ENCODE measurements at regions not wholly inside any gene's neighbourhood (a gene's known extent, or its start where the extent isn't known, plus 50 kb on each side); places are given as distances from the start of the nearest gene placed in this dataset.
"Not testable (repeated sequence)": the region's sequence is repeated elsewhere in the genome, so short reads cannot be mapped to it uniquely, and the experiment has no call there.

DNA sequence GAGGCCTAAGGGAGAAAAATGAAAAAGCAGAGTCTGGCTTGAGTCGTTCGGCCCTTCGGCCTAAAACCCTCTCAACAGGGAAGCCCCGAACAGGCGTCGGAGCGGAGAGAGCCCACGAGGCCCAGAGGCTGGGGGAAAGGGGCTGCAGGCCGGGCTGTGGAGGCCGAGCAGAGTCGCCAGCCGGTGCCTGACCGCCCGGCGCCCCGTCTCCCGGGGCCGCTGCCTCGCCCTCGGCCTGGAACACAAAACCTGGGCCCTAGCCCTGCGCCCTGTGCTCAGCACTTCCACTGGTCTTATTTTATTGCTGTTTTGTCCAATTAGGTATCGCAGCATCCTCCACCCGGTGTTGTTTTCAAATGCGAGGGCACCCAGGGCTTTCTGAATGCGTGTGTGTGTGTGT lies 110.1 kb upstream of the FOXD4L5 start:
- DNase-seq (ENCODE audit: low read depth) = not testable (repeated sequence)

DNA sequence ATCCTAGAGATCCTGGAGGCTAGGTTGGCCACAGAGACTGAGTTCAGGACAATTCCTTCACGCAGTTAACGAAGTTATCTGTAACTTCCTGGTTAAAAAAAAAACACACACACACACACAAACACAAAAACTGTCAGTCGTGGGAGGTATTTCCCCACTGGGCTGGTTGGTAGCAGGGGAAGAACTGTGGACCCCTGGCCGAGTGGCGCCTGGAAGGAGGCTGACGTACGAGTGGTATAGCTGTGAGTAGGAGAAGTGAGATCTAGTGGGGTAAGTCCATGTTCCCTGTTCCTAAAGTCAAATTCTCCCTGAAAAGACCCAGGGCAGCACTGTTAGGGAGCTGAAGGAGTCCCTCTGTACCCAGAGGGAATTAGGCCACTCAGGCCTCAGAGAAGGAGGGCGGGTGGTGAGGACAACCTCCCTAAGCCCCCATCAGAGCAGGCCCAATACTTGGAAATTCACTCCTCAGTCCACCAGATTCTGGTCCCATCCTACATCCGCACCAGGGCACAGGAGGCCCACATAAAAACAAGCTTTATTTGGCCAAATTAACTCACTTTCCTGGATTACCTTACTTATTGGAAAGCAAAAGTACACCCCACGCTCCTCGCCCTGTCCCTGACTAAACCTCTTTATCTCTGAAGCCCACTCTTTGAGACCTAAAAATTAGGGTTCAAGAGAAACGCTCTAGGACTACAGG lies 108.3 kb upstream of the FOXD4L5 start:
- DNase-seq (ENCODE audit: low read depth) = not testable (repeated sequence)

DNA sequence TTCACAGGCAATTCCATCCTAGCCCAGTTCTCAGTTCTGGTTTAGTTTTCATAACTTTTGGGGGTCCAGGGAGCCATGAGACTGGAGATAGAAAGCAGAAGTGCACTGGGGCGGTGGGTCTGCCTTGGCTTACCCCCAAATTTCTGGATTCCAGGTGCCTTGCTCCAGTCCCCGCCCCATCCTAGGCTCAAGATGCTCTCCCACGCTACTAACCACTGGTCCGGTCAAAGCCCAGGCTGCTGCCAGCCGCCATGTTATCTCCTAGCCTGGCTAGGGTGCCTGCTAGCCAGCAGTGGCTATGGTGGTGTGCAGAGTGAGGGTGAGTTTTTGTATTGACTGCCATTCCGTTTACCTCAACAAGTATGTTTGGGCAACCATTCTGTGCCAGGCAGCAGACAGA lies 107.6 kb upstream of the FOXD4L5 start:
- not testable (repeated sequence) for DNase-seq (ENCODE audit: low read depth)

DNA sequence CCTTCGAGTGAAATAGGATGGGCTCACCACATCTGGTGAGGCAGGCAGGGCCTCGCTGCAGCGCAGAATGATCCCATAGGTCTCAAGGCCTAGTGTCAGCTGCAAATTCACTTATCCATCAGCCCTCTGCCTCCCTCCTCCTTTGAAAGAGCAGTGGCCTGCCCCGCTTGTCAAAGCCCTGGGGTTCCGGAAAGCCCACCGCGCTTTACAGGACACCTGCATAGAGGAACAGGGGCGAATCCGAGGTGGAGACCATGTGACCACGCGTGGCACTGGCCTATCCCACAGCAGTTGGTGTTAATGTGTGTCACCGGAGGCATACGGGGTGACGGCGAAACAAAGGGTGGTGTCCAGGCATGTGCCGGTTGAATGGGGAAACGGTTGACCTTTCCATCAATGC lies 104.7 kb upstream of the FOXD4L5 start:
- not testable (repeated sequence) for DNase-seq (ENCODE audit: low read depth)

DNA sequence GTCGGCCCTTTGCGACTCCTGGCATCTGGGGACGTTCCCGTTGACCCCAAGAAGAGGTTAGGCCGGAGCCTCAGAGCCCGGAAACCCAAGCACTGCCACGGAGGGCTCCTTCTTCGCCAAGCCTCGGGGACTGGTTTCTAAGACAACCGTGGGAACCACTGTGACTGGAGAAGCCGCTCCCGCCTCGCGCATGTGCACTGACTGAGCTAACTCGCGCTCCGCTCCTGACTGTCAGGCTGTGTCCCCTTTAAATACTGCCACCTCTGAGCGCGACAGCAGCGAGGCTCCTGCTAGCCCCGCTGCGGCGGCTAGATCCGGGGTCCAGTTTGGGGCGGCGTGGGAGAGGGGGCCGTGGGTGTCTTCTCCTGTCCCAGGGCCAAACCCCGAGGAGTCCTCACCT lies 104.2 kb upstream of the FOXD4L5 start:
- DNase-seq (ENCODE audit: low read depth) = not testable (repeated sequence)

DNA sequence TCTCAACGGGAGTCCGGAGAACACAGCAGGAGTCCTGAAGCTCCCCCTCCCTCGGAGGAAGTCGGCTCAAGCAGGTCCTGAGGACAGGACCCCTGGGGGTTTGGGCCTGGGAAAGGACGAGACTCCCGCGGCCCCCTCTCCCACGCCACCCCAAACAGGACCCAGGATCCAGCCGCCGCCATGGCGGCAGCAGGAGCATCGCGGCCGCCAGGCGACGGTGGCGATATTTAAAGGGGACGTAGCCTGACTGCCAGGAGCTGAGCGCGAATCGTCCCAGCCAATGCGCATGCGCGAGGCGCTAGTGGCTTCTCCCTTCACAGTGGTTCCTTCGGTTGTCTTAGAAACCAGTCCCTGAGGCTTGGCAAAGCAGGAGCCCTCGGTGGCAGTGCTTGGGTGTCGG lies 101.7 kb upstream of the FOXD4L5 start:
- DNase-seq (ENCODE audit: low read depth) = peak; percentile 68

DNA sequence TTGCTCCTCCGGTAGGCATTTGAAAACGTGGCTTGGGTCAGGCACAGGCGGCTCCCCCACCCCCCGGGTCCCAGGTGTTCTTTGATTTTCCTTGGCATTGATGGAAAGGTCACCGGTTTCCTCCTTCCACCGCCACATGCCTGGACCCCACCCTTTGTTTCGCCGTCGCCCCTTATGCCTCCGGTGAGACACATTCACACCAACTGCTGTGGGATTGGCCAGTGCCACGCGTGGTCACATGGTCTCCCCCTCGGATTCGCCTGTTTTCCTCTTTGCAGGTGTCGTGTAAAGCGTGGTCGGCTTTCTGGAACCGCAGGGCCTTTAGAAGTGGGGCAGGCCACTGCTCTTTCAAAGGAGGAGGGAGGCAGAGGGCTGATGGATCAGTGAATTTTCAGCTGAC lies 101.2 kb upstream of the FOXD4L5 start:
- not testable (repeated sequence) for DNase-seq (ENCODE audit: low read depth)

DNA sequence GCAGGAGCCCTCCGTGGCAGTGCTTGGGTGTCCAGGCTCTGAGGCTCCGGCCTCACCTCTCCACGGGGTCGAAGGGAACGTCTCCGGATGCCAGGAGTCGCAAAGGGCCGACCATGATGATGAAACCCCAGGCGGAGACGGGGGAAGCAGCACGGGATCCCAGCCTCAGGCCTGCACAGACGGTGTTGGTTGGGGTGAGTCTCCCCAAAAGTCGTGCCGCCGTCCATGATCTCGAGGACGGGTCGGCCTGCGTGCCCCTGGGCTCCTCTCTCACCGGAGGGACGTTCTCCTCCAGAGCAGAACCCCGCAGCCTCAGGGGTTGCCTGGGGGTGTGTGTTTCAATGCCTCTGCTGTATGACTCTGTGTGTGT lies 100.6 kb upstream of the FOXD4L5 start:
- not testable (repeated sequence) for DNase-seq (ENCODE audit: low read depth)

DNA sequence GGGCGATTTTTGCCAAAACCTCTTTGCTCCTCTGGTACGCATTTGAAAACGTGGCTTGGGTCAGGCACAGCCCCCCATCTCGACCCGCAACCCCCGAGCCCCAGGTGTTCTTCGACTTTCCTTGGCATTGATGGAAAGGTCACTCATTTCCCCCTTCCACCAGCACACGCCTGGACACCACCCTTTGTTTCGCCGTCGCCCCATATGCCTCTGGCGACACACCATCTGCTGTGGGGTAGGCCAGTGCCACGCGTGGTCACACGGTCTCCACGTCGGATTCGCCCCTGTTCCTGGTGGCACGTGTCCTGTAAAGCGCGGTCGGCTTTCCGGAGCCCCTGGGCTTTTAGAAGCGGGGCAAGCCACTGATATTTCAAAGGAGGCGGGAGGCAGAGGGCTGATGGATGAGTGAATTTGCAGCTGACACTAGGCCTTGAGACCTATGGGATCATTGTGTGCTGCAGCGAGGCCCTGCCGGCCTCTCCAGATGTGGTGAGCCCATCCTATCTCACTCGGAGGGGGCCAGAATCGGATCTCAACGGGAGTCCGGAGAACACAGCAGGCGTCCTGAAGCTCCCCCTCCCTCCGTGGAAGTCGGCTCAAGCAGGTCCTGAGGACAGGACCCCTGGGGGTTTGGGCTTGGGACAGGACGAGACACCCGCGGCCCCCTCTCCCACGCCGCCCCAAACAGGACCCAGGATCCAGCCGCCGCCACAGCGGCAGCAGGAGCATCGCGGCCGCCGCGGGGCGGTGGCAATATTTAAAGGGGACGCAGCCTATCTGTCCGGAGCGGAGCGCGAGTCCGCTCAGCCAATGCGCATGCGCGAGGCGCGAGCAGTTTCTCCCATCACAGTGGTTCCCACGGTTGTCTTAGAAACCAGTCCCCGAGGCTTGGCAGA lies 100.0 kb upstream of the FOXD4L5 start:
- DNase-seq (ENCODE audit: low read depth) = not testable (repeated sequence)

DNA sequence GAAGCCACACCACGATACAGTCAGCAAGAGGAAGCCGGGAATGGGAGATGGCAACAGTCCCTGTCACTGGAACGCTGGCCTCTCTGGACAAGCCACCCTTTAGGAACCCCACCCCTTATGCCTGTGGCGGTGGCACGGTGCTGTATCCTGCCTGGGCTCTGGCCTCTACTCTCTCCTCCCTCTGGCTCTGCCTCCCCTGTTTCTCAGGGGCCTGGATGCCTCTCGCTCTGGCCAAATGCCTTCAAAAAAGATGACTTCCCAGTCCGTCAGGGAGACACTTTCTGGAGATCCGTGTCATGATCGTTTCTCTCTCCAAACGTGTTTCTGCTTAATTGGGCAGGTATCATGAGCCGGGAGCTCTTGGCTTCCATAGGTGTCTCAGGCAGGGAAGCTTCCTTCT lies 99.1 kb upstream of the FOXD4L5 start:
- not testable (repeated sequence) for DNase-seq (ENCODE audit: low read depth)

DNA sequence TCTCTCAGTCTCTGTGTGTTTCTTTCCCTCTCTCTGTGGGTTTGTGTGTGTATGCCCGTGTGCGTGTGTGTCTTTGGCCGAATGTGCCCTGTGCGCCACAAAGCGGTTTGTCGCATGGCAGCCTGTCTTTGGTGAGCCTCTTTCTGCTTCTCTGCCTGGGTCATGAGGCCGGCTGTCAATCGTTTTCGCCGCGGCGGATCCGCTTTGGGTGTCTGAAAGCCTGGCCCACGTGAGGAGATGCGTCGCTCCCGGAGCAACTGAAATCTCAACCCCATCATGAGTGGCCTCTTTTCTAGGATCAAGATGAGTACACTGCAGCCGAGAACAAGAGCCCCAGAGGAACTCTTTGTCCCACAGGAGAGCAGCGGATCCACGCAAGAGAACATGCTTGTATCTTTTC lies 98.6 kb upstream of the FOXD4L5 start:
- DNase-seq (ENCODE audit: low read depth) = not testable (repeated sequence)

DNA sequence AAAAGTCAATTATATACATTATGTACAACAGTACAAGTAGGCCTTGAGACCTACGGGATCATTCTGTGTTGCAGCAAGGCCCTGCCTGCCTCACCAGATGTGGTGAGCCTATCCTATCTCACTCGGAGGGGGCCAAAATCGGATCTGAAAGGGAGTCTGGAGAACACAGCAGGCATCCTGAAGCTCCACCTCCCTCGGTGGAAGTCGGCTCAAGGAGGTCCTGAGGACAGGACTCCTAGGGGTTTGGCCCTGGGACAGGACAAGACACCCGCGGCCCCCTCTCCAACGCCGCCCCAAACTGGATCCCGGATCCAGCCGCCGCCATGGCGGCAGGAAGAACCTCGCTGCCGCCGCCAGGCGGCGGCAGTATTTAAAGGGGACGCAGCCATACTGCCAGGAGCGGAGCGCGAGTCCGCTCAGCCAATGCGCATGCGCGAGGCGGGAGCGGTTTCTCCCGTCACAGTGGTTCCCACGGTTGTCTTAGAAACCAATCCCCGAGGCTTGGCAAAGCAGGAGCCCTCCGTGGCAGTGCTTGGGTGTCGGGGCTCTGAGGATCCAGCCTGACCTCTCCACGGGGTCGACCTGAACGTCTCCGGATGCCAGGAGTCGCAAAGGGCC lies 97.8 kb upstream of the FOXD4L5 start:
- DNase-seq (ENCODE audit: low read depth) = not testable (repeated sequence)
